OCI-LY1 (cell line): ENCODE measurements at regions not wholly inside any gene's neighbourhood (a gene's known extent, or its start where the extent isn't known, plus 50 kb on each side); places are given as distances from the start of the nearest gene placed in this dataset.
"Not testable (repeated sequence)": the region's sequence is repeated elsewhere in the genome, so short reads cannot be mapped to it uniquely, and the experiment has no call there.

Experiments
- H2AFZ ChIP-seq: fragments of 200-600 bp; sonication (generic), shearing (Covaris generic); 2 replicates; pipeline ENCODE4 v1.6.0; 2014; ENCODE audit warnings: antibody characterized with exemption, mild to moderate bottlenecking, low read length
- H3F3A ChIP-seq: fragments of 200-600 bp; sonication (generic), shearing (Covaris generic); 2 replicates; pipeline ENCODE4 v1.6.0; 2014; ENCODE audit warnings: mild to moderate bottlenecking, antibody characterized with exemption, low read length, moderate library complexity; ENCODE audit not compliant: insufficient read depth
- H3K27ac ChIP-seq: fragments of 200-600 bp; sonication (generic); 2 replicates; pipeline ENCODE4 v1.5.1; 2014; ENCODE audit warnings: low read length, mixed run types, mild to moderate bottlenecking, low read depth; ENCODE audit not compliant: poor library complexity, severe bottlenecking
- H3K27me3 ChIP-seq: fragments of 200-600 bp; sonication (generic); 2 replicates; pipeline ENCODE4 v1.6.0; 2014; ENCODE audit warnings: antibody characterized with exemption, mild to moderate bottlenecking, low read length, moderate library complexity; ENCODE audit not compliant: insufficient read depth
- H3K36me3 ChIP-seq: fragments of 200-600 bp; sonication (generic); 2 replicates; pipeline ENCODE4 v1.6.1; 2014; ENCODE audit warnings: mild to moderate bottlenecking, antibody characterized with exemption, low read length, moderate library complexity, mixed read lengths; ENCODE audit not compliant: insufficient read depth
- H3K4me1 ChIP-seq: fragments of 200-600 bp; sonication (generic); 2 replicates; pipeline ENCODE4 v1.5.1; 2014; ENCODE audit warnings: mild to moderate bottlenecking, low read length, moderate library complexity; ENCODE audit not compliant: insufficient read depth, severe bottlenecking
- H3K4me2 ChIP-seq: fragments of 200-600 bp; sonication (generic), shearing (Covaris generic); 2 replicates; pipeline ENCODE4 v1.6.1; 2014; ENCODE audit warnings: low read length
- H3K4me3 ChIP-seq: fragments of 200-600 bp; sonication (generic); 2 replicates; pipeline ENCODE4 v1.5.1; 2014; ENCODE audit warnings: low read length, low read depth, mild to moderate bottlenecking, mixed read lengths; ENCODE audit not compliant: poor library complexity, severe bottlenecking
- H3K79me2 ChIP-seq: fragments of 200-600 bp; shearing (Covaris generic); 2 replicates; pipeline ENCODE4 v1.6.1; 2016; ENCODE audit warnings: mixed run types, low read length, mixed read lengths; ENCODE audit not compliant: insufficient read depth
- H3K9ac ChIP-seq: fragments of 200-600 bp; sonication (generic), shearing (Covaris generic); 2 replicates; pipeline ENCODE4 v1.6.1; 2014; ENCODE audit warnings: mild to moderate bottlenecking, low read length, mixed read lengths
- H3K9me2 ChIP-seq: fragments of 200-600 bp; sonication (generic), shearing (Covaris generic); 2 replicates; pipeline ENCODE4 v1.6.1; 2014; ENCODE audit warnings: low read depth, mild to moderate bottlenecking, low read length, mixed read lengths
- H3K9me3 ChIP-seq: fragments of 200-600 bp; shearing (Covaris generic); 2 replicates; pipeline ENCODE4 v1.6.1; 2014; ENCODE audit warnings: low read length, mixed read lengths
- H4K20me1 ChIP-seq: fragments of 200-600 bp; sonication (generic), shearing (Covaris generic); 2 replicates; pipeline ENCODE4 v1.6.0; 2016; ENCODE audit warnings: mild to moderate bottlenecking, low read length; ENCODE audit not compliant: insufficient read depth
- CTCF ChIP-seq: fragments of 200-600 bp; sonication (generic), shearing (Covaris generic); IDR thresholded peaks from 2 replicates; pipeline ENCODE4 v1.5.1; 2017; ENCODE audit warnings: mild to moderate bottlenecking, antibody characterized with exemption, low read length, moderate library complexity, mixed read lengths
- EZH2 ChIP-seq: fragments of 200-600 bp; sonication (generic), shearing (Covaris generic); IDR thresholded peaks from 2 replicates; pipeline ENCODE4 v1.8.0; 2017; ENCODE audit warnings: borderline replicate concordance, mixed run types, mild to moderate bottlenecking, antibody characterized with exemption, low read length, moderate library complexity, mixed read lengths

GRCh38 chr5:152472083-152472482, 67.0 kb upstream of the NMUR2 start:
- H3K9me3 ChIP-seq: no peaks in the 10 kb centered on the region

GRCh38 chr5:152474961-152475360, 69.9 kb upstream of the NMUR2 start:
- TF ChIP-seq EZH2 (no peak), CTCF (no peak)
- Histone ChIP-seq H3K4me2 (no peak overlapping the region), H4K20me1 (no peaks in the 10 kb centered on the region), H3K4me1 (no peaks in the 10 kb centered on the region), H3K9me2 (no peaks in the 10 kb centered on the region), H3K27me3 (no peaks in the 10 kb centered on the region), H3K9ac (no peak overlapping the region), H3K27ac (no peak overlapping the region), H3K36me3 (no peaks in the 10 kb centered on the region), H3K9me3 (no peaks in the 10 kb centered on the region), H3K4me3 (no peak overlapping the region), H3K79me2 (no peaks in the 10 kb centered on the region), H3F3A (no peaks in the 10 kb centered on the region), H2AFZ (no peak overlapping the region)

More at GRCh38 chr5:152472083-152472482, 67.0 kb upstream of the NMUR2 start:
- Histone ChIP-seq H3F3A (no peaks in the 10 kb centered on the region), H4K20me1 (no peaks in the 10 kb centered on the region), H3K4me3 (no peak overlapping the region), H3K27me3 (no peaks in the 10 kb centered on the region), H3K9me2 (no peaks in the 10 kb centered on the region), H3K36me3 (no peaks in the 10 kb centered on the region), H3K27ac (no peak overlapping the region), H2AFZ (no peak overlapping the region), H3K9ac (no peak overlapping the region), H3K79me2 (no peaks in the 10 kb centered on the region), H3K4me1 (no peaks in the 10 kb centered on the region), H3K4me2 (no peak overlapping the region)
- TF ChIP-seq CTCF (no peak), EZH2 (no peak)

- Histone ChIP-seq H3K36me3 (no peaks in the 10 kb centered on the region), H3F3A (no peaks in the 10 kb centered on the region), H3K9me3 (no peaks in the 10 kb centered on the region), H3K79me2 (no peaks in the 10 kb centered on the region), H3K4me1 (no peaks in the 10 kb centered on the region), H3K27me3 (no peaks in the 10 kb centered on the region), H3K9ac (no peak overlapping the region), H3K4me3 (no peak overlapping the region), H2AFZ (no peak overlapping the region), H3K4me2 (no peak overlapping the region), H4K20me1 (no peaks in the 10 kb centered on the region), H3K9me2 (no peaks in the 10 kb centered on the region), H3K27ac (no peak overlapping the region)
- TF ChIP-seq CTCF: no peak
- TF ChIP-seq EZH2: no peak
Measured at GRCh38 chr5:152477536-152477935, 72.5 kb upstream of the NMUR2 start.

- H2AFZ ChIP-seq, H3K4me1 ChIP-seq, H3K9me2 ChIP-seq, H3K4me3 ChIP-seq, H4K20me1 ChIP-seq, H3K9ac ChIP-seq, H3K9me3 ChIP-seq, H3F3A ChIP-seq, H3K79me2 ChIP-seq, H3K27me3 ChIP-seq, H3K4me2 ChIP-seq, H3K36me3 ChIP-seq, H3K27ac ChIP-seq: not testable (repeated sequence)
Measured at GRCh38 chr5:152479866-152480265, 74.8 kb upstream of the NMUR2 start.

GRCh38 chr5:152480677-152481076, 75.6 kb upstream of the NMUR2 start:
- not testable (repeated sequence) for H3K79me2 ChIP-seq, H4K20me1 ChIP-seq, H3K4me2 ChIP-seq, H3K9me3 ChIP-seq, H3K9me2 ChIP-seq, H3F3A ChIP-seq, H3K36me3 ChIP-seq, H3K27ac ChIP-seq, H3K4me3 ChIP-seq, H2AFZ ChIP-seq, H3K27me3 ChIP-seq, H3K4me1 ChIP-seq, H3K9ac ChIP-seq
